AG04449 (cell line): ENCODE measurements at regions not wholly inside any gene's neighbourhood (a gene's known extent, or its start where the extent isn't known, plus 50 kb on each side); places are given as distances from the start of the nearest gene placed in this dataset.

Experiments used
- CTCF ChIA-PET: fragments of 350-600 bp; formaldehyde crosslinking; extraction: SDS; loops from one replicate; lab custom pipeline; 2021; ENCODE audit warnings: antibody characterized with exemption; lab: Yijun Ruan, JAX
- POLR2A ChIA-PET: fragments of 400-600, 350-600 bp; formaldehyde crosslinking; extraction: SDS; loops from one replicate; lab custom pipeline; 2020; ENCODE audit warnings: antibody characterized with exemption, inconsistent platforms; lab: Yijun Ruan, JAX
- DNase-seq: peaks from one replicate; pipeline ENCODE4 v3.0.0-alpha.2; 2010; ENCODE audit warnings: low read depth, low spot score
- H3K4me3 ChIP-seq: 2 replicates; pipeline ENCODE4 v1.5.1; 2011; ENCODE audit warnings: low read depth, mild to moderate bottlenecking, control low read depth, low read length
- CTCF ChIP-seq: IDR thresholded peaks from one replicate; pipeline ENCODE4 v1.5.1; 2011; ENCODE audit warnings: mild to moderate bottlenecking, moderate library complexity, low read length, control low read depth, inconsistent platforms; ENCODE audit not compliant: insufficient read depth; ENCODE audit errors: missing control alignments

GRCh38 chr21:25243808-25244207 lies 363.5 kb downstream of the MRPL39 start:
- DNase-seq, result no peak
- no peak overlapping the region for H3K4me3 ChIP-seq
- ChIA-PET POLR2A (no interaction called here), CTCF (no interaction called here)
- no peak for TF ChIP-seq CTCF

GRCh38 chr21:25240974-25241373 lies 366.3 kb downstream of the MRPL39 start:
- ChIA-PET POLR2A (no interaction called here), CTCF (no interaction called here)
- DNase-seq, result no peak

GRCh38 chr21:25234857-25235801 lies 372.2 kb downstream of the MRPL39 start:
- POLR2A ChIA-PET, result no interaction called here
- TF ChIP-seq CTCF, result no peak
- DNase-seq, result no peak
- no peak overlapping the region for H3K4me3 ChIP-seq
- CTCF ChIA-PET, result interaction anchor here (0.6 kb wide), 1 partner anchor 62 kb away, joined by 4 read pairs; no protein-coding TSS in a partner anchor

More at GRCh38 chr21:25240974-25241373, 366.3 kb downstream of the MRPL39 start:
- H3K4me3 ChIP-seq, result no peak overlapping the region
- TF ChIP-seq CTCF, result no peak

- TF ChIP-seq CTCF, result no peak
- POLR2A ChIA-PET, result no interaction called here
- H3K4me3 ChIP-seq, result no peak overlapping the region
- CTCF ChIA-PET, result no interaction called here
- no peak for DNase-seq
Observed at GRCh38 chr21:25220954-25221353, 386.3 kb downstream of the MRPL39 start.

DNA sequence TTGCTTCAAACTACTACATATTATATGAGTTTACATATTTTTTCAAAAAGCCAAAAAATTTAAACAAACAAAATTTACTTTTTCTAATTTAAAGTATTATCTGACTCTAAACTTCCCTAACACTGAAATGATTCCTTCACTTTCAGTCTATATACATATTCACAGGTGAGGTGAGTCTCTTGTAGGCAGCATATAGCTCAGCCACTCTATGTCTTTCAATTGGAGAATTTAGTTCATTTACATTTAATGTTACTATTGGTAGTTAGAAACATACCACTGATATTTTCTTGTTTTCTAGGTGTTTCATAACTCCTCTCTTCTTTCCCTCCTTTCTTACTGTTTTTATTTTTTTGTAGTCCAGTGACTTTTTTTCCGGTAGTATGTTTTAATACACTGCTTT lies 387.1 kb downstream of the MRPL39 start:
- POLR2A ChIA-PET, result no interaction called here
- TF ChIP-seq CTCF, result no peak
- no peak for DNase-seq
- H3K4me3 ChIP-seq, result no peak overlapping the region
- CTCF ChIA-PET, result no interaction called here

DNA sequence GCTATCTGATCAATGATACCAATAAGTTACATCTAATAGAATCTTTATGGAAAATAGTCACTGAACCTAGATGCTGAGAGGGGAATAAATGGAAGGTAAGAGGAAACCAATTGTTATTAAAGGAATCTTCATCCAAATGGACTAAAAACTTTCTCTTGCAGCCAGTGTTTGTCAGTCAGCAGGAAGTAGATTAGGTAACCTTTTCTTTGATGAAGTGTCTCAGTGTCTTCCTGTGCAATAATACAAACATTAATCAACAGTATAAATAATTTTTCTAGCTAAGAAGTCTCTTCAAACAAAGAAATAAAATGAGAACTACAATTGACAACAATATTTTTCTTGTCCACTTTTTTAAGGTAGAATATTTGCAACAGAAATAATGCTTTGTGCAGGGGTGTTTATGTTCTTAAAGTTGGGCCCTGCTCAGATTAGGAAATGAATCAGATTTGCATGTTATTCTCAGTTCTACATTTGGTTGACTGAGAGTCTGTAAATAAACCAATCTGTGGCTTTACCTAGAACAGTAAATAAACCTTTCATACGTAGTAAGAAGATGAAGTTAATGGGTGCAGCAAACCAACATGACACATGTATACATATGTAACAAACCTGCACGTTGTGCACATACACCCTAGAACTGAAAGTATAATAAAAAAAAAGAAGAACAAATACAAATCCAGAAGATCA lies 391.4 kb downstream of the MRPL39 start:
- POLR2A ChIA-PET, result no interaction called here
- DNase-seq, result no peak

More for the DNA sequence above, 391.4 kb downstream of the MRPL39 start:
- H3K4me3 ChIP-seq, result no peak overlapping the region
- TF ChIP-seq CTCF, result no peak
- CTCF ChIA-PET, result no interaction called here
